ENCODE measurements at regions not wholly inside any gene's neighbourhood (a gene's known extent, or its start where the extent isn't known, plus 50 kb on each side); places are given as distances from the start of the nearest gene placed in this dataset.

GRCh38 chr1:214859647-214860046 is 222.9 kb upstream of the KCNK2 start:
- no peaks in the 10 kb centered on the region for H3K36me3 ChIP-seq (replicated peaks in 1 of 2; ENCODE audit: control insufficient read depth in 1 of 2, insufficient read depth in 2 of 2, low read length in 2 of 2)
- TF ChIP-seq ZNF512B (CRISPR knock-in tag; IDR thresholded peaks at IDR 0.05; ENCODE audit: borderline replicate concordance) (no peak), ZNF749 (CRISPR knock-in tag; IDR thresholded peaks at IDR 0.05; ENCODE audit: borderline replicate concordance) (no peak), REPIN1 (CRISPR knock-in tag; IDR thresholded peaks at IDR 0.05; ENCODE audit: borderline replicate concordance, low read depth) (no peak), ELF1 (CRISPR knock-in tag; IDR thresholded peaks at IDR 0.05) (no peak), TFE3 (CRISPR knock-in tag; IDR thresholded peaks at IDR 0.05) (no peak), DNMT1 (CRISPR knock-in tag; IDR thresholded peaks at IDR 0.05) (no peak), PPARG (CRISPR knock-in tag; conservative IDR thresholded peaks at IDR 0.05) (no peak), FOXC1 (CRISPR knock-in tag; IDR thresholded peaks at IDR 0.05; ENCODE audit: borderline replicate concordance) (no peak), MXD4 (CRISPR knock-in tag; IDR thresholded peaks at IDR 0.05) (no peak), ZIK1 (CRISPR knock-in tag; IDR thresholded peaks at IDR 0.05; ENCODE audit: borderline replicate concordance, low read depth) (no peak), MAFG (CRISPR knock-in tag; IDR thresholded peaks at IDR 0.05) (no peak), HNRNPLL (IDR thresholded peaks at IDR 0.05; ENCODE audit: low read depth, low read length, poor library complexity, severe bottlenecking) (no peak), RXRA (CRISPR knock-in tag; IDR thresholded peaks at IDR 0.05) (no peak), PCBP2 (optimal IDR thresholded peaks at IDR 0.05; ENCODE audit: low read depth, low read length, poor library complexity, severe bottlenecking) (no peak), SAP130 (CRISPR knock-in tag; IDR thresholded peaks at IDR 0.05; ENCODE audit: low read depth) (no peak), AHDC1 (CRISPR knock-in tag; IDR thresholded peaks at IDR 0.05; ENCODE audit: borderline replicate concordance) (no peak)
- no peak overlapping the region for H3K9ac ChIP-seq (ENCODE audit: insufficient read depth, low read depth, low read length)
- no peaks in the 10 kb centered on the region for H4K20me1 ChIP-seq (ENCODE audit: insufficient read depth, low read length)
- intact Hi-C loops (cut with micrococcal nuclease; ENCODE audit: unreplicated experiment) = no loop called here
- in situ Hi-C loops (cut with HindIII; ENCODE audit: extremely low pct_ligation_motif_present, low pct_unique_long_range_greater_than_20kb) = no loop called here
- H3K9me3 ChIP-seq (ENCODE audit: low read length) = no peaks in the 10 kb centered on the region
- H3K4me2 ChIP-seq (ENCODE audit: low read depth, low read length) = no peak overlapping the region
- H3K27me3 ChIP-seq (ENCODE audit: control insufficient read depth in 1 of 2, insufficient read depth in 2 of 2, low read length in 2 of 2) = no peaks in the 10 kb centered on the region
- DNase-seq (ENCODE audit: low spot score) (no peak), FAIRE-seq (no peak), ATAC-seq (no peak)
- WGBS (ENCODE audit: low lambda C conversion rate) = 10% methylated on average over 8 of the region's 8 CpGs
- ChIA-PET POLR2A (no interaction called here), CTCF (ENCODE audit: low intra/inter-chr PET ratio, low total read pairs) (no interaction called here)
- no peaks in the 10 kb centered on the region for H3K79me2 ChIP-seq (ENCODE audit: insufficient read depth, low read length)
- no peak overlapping the region for H2AFZ ChIP-seq (ENCODE audit: low read length)
- BruUV-seq (replicated peaks) = no TSS peak
- no peaks in the 10 kb centered on the region for H3K4me1 ChIP-seq (ENCODE audit: insufficient read depth, low read length)
- H3K27ac ChIP-seq (ENCODE audit: extremely low read length, insufficient read depth, low read length) = no peak overlapping the region
- no peak overlapping the region for H3K4me3 ChIP-seq (replicated peaks in 1 of 3; ENCODE audit: insufficient read depth in 1 of 3, low read depth in 2 of 3, low read length in 3 of 3)

Data from HepG2 (cell line).